ENCODE measurements at regions not wholly inside any gene's neighbourhood (a gene's known extent, or its start where the extent isn't known, plus 50 kb on each side); places are given as distances from the start of the nearest gene placed in this dataset.

DNA sequence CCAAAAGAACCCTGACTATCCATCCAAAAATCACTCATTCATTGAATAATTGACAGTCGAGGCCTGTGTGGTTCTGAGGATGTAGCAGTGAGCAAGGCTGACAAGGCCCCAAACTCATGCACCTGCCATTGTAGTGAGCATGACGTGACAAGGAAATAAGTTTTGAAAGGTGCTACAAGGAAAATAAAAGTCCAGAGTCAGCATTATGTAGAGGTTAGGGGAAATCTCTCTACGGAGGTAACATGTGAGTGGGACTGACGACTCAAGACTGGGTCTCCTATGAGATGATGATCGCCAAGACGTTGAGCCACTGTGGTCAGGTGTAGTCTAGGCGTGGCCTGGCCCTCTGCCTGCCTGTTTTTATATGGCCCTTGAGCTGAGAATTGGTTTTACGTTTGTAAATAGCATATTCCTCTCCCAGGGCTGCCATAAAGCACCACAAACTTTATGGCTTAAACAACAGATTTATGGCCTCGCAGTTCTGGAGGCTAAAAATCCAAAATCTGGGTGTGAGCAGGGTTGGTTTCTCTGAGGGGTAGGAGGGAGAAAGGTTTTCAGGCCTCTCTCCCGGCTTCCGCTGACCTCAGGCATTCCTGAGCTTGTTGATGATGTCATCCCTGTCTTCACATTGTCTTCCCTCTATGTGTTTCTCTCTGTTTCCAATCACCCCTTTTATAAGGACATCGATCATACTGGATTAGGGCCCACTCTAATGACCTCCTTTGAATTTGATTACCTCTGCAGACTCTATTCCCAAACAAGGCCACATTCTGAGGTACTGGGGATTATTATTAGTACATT lies 206.4 kb upstream of the EGFLAM start:
- in situ Hi-C loops (cut with HindIII; ENCODE audit: low pct_unique_long_range_greater_than_20kb, low sequenced_read_pairs), result no loop called here

DNA sequence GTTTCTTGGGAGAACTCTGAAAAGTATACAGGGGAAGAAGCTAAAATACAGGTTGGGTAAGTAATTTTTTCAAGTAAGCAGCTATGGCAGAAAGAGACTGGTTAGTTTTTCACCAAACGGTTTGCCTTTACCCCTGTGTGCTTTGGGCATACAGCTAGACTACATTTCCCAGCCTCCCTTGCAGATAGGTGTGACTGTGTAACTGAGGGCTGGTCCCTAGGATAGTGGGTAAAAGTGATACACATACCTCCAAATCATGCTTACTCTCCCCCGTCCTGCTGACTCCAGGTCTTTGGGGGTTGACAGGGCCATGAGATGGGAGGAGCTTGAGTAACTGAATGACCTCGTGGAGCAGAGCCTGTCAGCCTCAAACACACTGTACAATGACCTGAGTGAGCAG lies 208.6 kb upstream of the GDNF start:
- in situ Hi-C loops (cut with HindIII; ENCODE audit: low pct_unique_long_range_greater_than_20kb, low sequenced_read_pairs), result no loop called here

More for the DNA sequence above, 206.4 kb upstream of the EGFLAM start:
- DNase-seq (ENCODE audit: low read depth), result no peak

DNA sequence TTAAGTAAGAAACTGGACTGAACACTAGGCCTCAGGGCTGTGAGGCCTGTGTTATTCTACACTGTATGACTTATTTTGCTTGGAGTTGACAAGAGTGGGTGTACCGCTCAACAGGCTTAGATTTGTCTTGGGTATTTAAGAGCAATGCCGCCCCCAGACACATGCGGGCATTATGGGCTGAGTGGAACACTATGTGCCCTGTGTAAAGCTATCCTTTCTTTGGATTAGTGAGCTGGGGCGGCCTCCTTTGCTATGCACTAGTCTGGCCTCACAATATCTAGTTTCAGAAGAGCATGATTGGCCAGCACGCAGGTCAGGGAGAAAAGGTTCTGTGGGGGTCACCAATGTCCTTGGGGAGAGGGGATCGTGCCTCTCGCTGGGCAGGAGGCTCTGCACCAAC lies 206.3 kb upstream of the GDNF start:
- in situ Hi-C loops (cut with HindIII; ENCODE audit: low pct_unique_long_range_greater_than_20kb, low sequenced_read_pairs), result no loop called here

More for the DNA sequence above, 208.6 kb upstream of the GDNF start:
- no peak for DNase-seq (ENCODE audit: low read depth)

DNA sequence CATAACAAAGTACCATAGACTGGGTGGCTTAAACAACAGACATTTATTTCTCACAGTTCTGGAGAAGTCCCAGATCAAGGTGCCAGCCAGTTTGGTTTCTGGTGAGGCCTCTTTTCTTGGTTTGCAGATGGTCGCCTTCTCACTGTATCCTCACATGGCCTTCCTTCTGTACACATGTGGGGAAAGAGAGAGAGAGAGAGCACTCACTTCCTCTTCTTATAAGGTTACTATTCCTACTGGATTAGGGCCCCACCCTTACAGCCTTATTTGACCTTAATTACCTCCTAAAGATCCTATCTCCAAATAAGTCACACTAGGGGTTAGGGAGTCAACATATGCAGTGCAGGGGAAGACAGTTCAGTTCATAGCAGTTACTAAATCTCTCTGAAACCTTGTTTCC lies 205.6 kb upstream of the GDNF start:
- in situ Hi-C loops (cut with HindIII; ENCODE audit: low pct_unique_long_range_greater_than_20kb, low sequenced_read_pairs), result no loop called here
- DNase-seq (ENCODE audit: low read depth), result no peak

More for the DNA sequence above, 206.3 kb upstream of the GDNF start:
- DNase-seq (ENCODE audit: low read depth), result no peak

DNA sequence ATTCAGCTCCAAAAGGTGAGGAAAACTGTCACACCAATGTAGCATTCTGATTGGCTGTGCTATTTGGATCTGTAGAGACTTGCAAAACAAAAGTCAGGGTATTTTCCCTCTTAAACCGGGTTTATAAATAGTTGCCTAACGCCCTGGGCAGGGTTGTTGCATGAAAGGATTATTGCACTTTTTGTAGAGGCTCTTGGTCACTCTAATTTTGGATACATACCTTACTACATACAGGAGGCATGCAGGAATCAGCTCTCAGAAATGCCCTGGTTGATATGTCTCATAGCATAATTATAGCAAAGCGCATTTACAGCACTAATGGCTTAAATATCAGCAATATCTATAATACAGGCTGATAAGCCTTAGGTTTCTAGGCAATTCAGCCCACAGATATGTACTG lies 200.0 kb upstream of the GDNF start:
- in situ Hi-C loops (cut with HindIII; ENCODE audit: low pct_unique_long_range_greater_than_20kb, low sequenced_read_pairs), result no loop called here

DNA sequence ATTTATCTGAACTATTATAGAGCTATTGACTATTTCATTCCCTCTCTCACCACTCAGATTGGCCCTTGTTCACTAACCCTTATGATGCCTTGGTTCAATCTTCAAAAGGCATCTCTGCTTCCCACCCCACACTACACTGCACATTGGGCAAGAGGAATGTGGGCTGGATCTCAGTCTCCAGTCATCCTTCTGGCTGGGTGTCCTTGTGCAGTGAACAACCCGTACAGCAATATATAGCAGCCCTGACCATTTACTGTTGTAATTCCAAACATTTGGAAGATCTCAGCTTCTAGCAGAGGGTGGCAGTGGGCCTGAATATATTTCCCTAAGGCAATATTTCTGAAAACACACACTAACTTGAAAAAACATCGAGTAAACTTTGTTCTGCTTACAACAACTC lies 199.2 kb upstream of the GDNF start:
- no peak for DNase-seq (ENCODE audit: low read depth)
- in situ Hi-C loops (cut with HindIII; ENCODE audit: low pct_unique_long_range_greater_than_20kb, low sequenced_read_pairs), result no loop called here

More for the DNA sequence above, 200.0 kb upstream of the GDNF start:
- no peak for DNase-seq (ENCODE audit: low read depth)

DNA sequence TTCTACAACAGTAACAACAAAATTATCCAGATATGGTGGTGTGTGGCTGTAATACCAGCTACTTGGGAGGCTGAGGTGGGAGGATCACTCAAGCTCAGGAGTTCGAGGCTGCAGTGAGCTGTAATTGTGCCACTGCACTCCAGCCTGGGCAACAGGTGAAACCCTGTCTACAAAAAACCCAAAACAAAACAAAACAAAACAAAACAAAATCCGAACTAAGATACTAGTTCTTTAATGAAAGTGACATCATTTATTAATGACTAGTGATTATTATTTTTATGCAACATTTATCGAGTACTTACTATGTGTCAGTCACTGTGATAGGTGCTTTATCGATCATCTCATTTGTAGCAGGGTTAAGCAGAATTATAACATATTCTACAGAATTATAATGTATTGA lies 196.9 kb upstream of the GDNF start:
- in situ Hi-C loops (cut with HindIII; ENCODE audit: low pct_unique_long_range_greater_than_20kb, low sequenced_read_pairs), result no loop called here
- no peak for DNase-seq (ENCODE audit: low read depth)

DNA sequence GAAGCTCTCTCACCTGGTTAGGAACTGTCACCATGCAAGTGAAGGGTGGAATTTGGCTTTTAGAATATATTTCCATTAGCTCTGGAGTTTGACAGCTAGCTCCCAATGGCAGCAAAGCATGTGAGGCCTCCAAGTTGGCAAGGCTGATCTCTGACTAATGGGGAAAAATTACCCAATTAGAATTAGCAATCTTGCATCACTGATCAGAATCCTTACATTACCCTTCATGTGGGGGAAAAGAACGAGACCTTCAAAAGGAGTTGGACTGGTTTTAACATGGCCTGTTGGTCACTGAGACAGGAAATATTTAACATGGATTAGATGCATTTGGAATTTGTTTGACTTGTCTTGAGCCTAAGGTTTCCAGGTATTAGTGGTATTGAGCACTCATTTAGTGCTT lies 192.3 kb upstream of the GDNF start:
- no peak for DNase-seq (ENCODE audit: low read depth)
- in situ Hi-C loops (cut with HindIII; ENCODE audit: low pct_unique_long_range_greater_than_20kb, low sequenced_read_pairs), result no loop called here

DNA sequence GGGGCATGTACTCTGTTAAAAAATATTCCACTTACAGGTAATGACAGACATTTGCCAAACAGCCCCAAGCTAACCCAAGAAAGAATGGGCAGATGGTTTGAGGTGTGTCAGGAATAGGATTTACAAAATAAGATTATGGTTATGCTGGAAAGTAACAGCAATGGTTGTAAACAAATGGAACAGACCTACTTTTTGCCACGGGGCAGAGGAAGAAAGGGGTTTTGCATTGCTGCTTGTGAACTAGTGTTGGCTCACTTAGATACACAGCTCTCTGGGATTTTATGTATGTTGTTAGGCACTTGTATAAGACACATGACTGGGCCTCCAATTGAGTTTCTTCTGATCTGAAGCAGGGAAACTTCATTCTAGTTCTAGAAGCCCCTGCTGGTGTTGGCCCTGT lies 191.5 kb upstream of the GDNF start:
- in situ Hi-C loops (cut with HindIII; ENCODE audit: low pct_unique_long_range_greater_than_20kb, low sequenced_read_pairs), result no loop called here

DNA sequence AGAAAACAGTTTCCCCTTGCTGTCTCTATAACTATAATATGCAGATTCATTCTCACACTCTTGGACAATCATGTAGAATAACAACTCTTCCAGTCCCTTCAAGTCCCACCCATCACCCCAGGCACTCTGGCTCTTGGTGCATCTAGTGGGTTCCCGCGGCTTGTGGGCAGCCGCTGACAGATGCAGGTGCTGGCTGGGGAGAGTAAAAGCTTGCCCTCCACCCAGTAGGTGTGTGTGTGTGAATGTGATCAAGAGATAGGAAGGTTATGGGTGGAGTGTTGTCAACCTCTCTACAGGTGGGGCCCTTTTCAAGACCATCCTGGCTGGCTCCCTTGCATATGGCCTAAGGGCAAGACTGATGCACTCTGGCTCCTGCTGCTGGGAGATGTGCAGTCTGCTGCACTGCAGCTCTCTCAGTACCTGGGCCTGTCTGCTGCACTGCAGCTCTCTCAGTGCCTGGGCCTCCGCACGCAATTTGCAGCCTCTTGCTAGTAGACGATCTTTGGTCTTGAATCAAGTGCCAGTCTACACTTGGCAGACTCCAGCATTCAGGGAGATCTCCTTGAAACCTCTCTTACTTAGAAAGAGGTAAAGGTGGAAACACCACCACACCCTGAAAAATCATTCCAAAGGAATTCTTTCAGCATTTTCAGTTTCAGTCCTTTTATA lies 189.7 kb upstream of the GDNF start:
- DNase-seq (ENCODE audit: low read depth), result no peak
- in situ Hi-C loops (cut with HindIII; ENCODE audit: low pct_unique_long_range_greater_than_20kb, low sequenced_read_pairs), result no loop called here

More for the DNA sequence above, 191.5 kb upstream of the GDNF start:
- DNase-seq (ENCODE audit: low read depth), result no peak

DNA sequence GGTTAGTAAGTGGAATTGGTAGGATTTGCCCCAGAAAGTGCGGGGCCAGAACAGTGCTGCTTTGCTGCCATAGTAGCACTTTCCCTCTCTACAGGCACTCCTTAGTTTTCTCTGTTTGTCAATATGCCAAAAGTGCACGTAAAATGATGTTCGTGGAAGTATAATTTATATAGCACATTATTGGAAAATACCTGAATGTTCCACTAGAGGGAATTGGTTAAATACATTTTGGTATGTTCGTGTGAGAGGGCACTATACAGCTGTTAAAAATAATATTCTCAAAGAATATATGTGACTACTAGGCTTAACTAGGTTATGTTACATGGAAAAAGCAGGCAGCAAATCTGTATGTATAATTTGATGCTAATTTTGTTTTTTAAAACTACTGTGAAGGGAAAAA lies 184.0 kb upstream of the GDNF start:
- no peak for DNase-seq (ENCODE audit: low read depth)
- in situ Hi-C loops (cut with HindIII; ENCODE audit: low pct_unique_long_range_greater_than_20kb, low sequenced_read_pairs), result no loop called here

DNA sequence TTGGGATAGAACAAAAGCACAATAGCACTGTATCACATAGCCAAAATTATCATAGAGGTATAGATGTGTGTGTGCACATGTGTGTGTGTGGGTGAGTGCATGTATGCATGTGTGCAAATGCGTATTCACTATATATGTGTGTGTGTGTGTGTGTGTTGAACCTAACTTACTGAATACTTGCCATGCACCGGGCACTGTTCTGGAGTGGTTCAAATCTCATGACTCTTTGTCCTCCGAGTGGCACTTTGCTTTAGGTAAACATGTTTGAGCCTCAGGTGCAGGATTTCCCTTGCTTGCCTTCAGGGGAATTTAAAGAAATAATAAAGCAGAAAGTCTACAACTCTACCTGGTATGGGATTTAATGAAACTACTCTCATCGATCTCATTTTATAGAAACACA lies 183.5 kb upstream of the GDNF start:
- DNase-seq (ENCODE audit: low read depth), result no peak
- in situ Hi-C loops (cut with HindIII; ENCODE audit: low pct_unique_long_range_greater_than_20kb, low sequenced_read_pairs), result no loop called here

DNA sequence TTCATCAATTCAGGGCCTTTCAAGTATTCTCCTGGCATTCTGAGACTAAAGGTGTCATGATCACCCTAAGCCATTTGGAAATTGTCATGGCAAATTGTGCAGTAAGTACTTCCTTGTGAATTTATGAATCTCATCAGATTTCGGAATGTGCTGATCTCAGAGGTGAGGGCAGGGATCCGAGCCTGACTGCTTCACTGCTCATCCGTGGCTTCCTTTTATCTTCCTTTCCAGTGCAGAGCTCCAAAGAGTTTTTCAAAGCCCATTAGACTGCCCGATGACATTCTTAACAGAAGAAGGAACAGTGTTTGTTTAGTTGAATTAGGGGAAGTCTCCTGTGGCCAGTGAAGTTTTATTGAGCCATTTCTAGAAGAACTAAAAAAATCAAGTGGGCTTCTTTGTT lies 182.8 kb upstream of the GDNF start:
- DNase-seq (ENCODE audit: low read depth), result peak; percentile 49
- in situ Hi-C loops (cut with HindIII; ENCODE audit: low pct_unique_long_range_greater_than_20kb, low sequenced_read_pairs), result no loop called here

DNA sequence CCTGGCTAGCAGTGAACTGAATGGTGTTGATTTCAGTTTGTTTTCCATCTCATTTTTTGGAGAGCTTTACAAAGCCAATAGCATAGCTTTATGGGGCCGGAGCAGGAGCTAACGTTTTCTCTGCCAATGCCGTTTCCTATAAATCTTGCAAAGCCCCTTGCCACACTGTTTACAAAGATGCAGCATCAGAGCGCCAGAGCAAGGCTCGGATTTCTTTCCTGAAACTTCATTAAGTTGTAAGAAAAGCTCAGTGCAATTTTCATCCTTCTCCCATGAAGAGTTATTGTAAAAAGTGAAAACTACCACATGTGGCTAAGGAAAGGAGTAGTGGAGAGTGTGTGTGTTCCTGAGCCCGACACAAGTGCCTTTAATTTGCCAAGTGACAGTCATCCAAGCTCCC lies 178.2 kb upstream of the GDNF start:
- DNase-seq (ENCODE audit: low read depth), result no peak
- in situ Hi-C loops (cut with HindIII; ENCODE audit: low pct_unique_long_range_greater_than_20kb, low sequenced_read_pairs), result no loop called here

DNA sequence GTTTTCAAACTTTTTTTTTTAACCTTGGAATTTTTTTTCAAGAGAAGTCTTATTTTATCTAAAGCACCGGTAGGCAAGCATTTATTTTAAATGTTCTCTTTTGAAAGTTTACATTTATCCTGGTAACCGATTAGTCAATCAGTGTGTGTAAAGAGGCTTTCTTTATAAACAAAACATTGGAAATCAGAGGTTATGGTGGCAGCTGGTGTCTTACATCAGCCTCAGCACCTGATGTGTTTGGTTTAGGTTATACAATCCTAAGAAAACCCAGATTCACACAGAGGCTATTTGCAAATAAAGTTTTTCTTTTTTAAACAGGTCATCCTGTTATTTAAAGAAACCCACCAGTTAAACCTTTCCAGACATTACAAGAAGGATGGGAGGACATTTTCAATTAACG lies 173.3 kb upstream of the GDNF start:
- no peak for DNase-seq (ENCODE audit: low read depth)
- in situ Hi-C loops (cut with HindIII; ENCODE audit: low pct_unique_long_range_greater_than_20kb, low sequenced_read_pairs), result no loop called here

DNA sequence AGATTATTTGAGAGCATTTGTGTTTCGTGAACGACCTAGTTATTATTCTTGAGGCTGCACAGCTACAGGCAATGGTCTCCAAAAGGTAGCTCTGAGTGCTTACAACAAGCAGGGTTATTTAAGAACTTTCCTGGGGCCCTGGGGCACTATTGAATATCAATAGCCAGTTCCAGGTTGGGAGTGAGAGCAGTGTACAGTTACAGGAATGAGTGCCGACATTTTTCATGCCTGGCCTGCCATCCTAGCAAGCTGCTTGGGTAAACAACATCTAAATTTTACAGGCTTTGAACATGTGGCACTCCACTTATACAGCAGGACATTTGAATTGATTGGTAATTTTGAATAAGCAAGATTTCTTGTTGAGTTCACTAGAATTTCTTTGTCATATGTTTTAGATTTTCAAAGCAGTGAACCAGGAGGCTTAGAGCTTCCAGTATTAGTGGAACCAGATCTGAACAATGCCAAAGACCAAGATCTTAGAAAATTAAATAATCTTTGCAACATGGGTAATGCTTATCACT lies 171.9 kb upstream of the GDNF start:
- in situ Hi-C loops (cut with HindIII; ENCODE audit: low pct_unique_long_range_greater_than_20kb, low sequenced_read_pairs), result no loop called here
- DNase-seq (ENCODE audit: low read depth), result no peak

DNA sequence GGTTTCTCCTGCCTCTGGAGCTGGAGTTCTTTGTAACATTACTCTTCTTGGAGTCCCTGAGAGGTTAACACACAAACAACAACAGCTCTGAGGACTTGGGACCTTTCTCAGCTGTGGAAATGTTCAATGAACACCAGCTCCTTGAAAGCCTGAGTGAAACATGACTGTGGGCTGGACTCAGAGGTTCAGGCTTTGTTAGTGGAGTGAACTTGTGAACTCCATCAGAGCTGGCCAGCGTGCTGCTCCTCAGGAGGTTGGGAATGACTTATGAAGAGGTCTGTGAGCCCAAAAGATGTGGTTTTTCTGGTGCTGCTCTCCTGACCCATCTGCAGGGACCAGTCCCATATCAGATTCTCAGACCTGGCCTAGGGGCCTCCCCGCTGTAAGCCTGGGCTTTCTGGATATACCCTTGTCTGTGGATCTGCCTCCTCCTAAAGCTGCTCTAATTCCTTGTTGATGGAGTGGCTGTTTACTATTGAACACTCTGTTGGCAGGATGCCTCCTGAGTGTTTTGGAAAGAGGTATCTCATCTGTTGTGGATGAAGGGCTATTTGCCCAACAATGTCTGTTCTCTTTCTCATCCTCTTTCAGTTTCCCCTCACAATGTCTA lies 170.0 kb upstream of the GDNF start:
- no peak for DNase-seq (ENCODE audit: low read depth)
- in situ Hi-C loops (cut with HindIII; ENCODE audit: low pct_unique_long_range_greater_than_20kb, low sequenced_read_pairs), result no loop called here

DNA sequence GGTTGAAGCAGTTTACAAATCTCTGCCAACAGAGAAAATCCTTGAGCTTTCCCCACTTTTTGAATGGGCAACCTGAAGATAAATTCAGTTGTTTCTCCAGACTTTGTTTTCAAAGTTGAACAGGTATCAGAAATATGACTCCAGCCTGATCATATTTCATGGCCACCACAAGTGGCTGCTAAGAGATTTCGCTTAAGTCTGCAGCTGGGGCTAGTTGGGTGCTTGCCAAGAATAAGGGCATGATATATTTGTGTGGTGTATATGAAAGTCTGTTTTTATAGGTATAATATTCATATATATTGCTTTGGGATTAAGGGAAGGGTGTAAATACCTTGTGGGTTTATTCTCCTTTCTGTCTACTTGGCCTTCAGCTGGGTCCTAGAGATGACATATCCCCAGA lies 168.4 kb upstream of the GDNF start:
- in situ Hi-C loops (cut with HindIII; ENCODE audit: low pct_unique_long_range_greater_than_20kb, low sequenced_read_pairs), result no loop called here
- no peak for DNase-seq (ENCODE audit: low read depth)

DNA sequence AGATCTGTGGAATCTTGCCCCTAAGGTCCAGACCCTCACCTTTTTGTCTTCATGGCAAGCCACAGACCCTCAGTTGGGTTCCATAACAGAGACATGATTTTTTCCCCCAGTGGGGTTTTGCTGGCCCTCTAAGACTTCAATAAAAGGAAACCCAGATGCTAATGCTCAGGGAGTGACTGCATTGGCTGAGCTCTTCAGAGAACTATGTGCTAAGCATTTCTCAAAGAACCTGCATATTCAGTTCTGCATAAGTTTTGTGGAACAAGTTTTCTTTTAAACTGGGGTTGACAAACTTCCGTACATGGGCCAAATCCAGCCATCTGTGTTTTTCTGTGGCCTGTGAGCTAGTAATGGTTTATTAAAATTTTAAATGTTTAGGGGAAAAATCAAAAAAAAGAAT lies 159.8 kb upstream of the GDNF start:
- in situ Hi-C loops (cut with HindIII; ENCODE audit: low pct_unique_long_range_greater_than_20kb, low sequenced_read_pairs), result no loop called here
- DNase-seq (ENCODE audit: low read depth), result no peak
